GM06990 (cell line): ENCODE measurements at regions not wholly inside any gene's neighbourhood (a gene's known extent, or its start where the extent isn't known, plus 50 kb on each side); places are given as distances from the start of the nearest gene placed in this dataset.

Experiments
- DNase-seq: peaks from one replicate; pipeline ENCODE4 v3.0.0-alpha.2; 2011; ENCODE audit not compliant: insufficient read length; ENCODE audit errors: extremely low read depth
- H3K27me3 ChIP-seq: replicated peaks from 2 replicates; pipeline ENCODE4 v1.6.0; 2011; ENCODE audit warnings: low read length; ENCODE audit not compliant: control insufficient read depth, insufficient read depth
- H3K36me3 ChIP-seq: 2 replicates; pipeline ENCODE4 v1.5.1; 2011; ENCODE audit warnings: low read length; ENCODE audit not compliant: control insufficient read depth, insufficient read depth
- H3K4me3 ChIP-seq: replicated peaks from 2 replicates; pipeline ENCODE4 v1.5.1; 2011; ENCODE audit warnings: low read depth, mild to moderate bottlenecking, control low read depth, low read length
- CTCF ChIP-seq: IDR thresholded peaks from 2 replicates; pipeline ENCODE4 v1.5.1; 2011; ENCODE audit warnings: low read length, control low read depth, mild to moderate bottlenecking, inconsistent platforms; ENCODE audit not compliant: insufficient read depth, poor library complexity, severe bottlenecking

- Histone ChIP-seq H3K27me3 (no peaks in the 10 kb centered on the region), H3K4me3 (no peak overlapping the region), H3K36me3 (no peaks in the 10 kb centered on the region)
- no peak for DNase-seq
- TF ChIP-seq CTCF, result no peak
Observed at GRCh38 chr12:17540921-17541320, 549.1 kb downstream of the RERGL start.

GRCh38 chr12:17528394-17528793 is 561.6 kb downstream of the RERGL start:
- Histone ChIP-seq H3K27me3 (no peaks in the 10 kb centered on the region), H3K36me3 (no peaks in the 10 kb centered on the region), H3K4me3 (no peak overlapping the region)
- TF ChIP-seq CTCF, result no peak
- DNase-seq, result no peak

- no peak overlapping the region for H3K4me3 ChIP-seq
- H3K36me3 ChIP-seq, result no peaks in the 10 kb centered on the region
- DNase-seq, result no peak
- H3K27me3 ChIP-seq, result no peaks in the 10 kb centered on the region
- TF ChIP-seq CTCF, result no peak
Observed at GRCh38 chr12:17527021-17527420, 563.0 kb downstream of the RERGL start.

- no peaks in the 10 kb centered on the region for H3K27me3 ChIP-seq
- no peaks in the 10 kb centered on the region for H3K36me3 ChIP-seq
- no peak for TF ChIP-seq CTCF
- no peak overlapping the region for H3K4me3 ChIP-seq
- DNase-seq, result no peak
Observed at GRCh38 chr12:17511369-17511768, 578.6 kb downstream of the RERGL start.

- Histone ChIP-seq H3K4me3 (no peak overlapping the region), H3K27me3 (no peaks in the 10 kb centered on the region), H3K36me3 (no peaks in the 10 kb centered on the region)
- TF ChIP-seq CTCF, result no peak
- DNase-seq, result no peak
Observed at GRCh38 chr12:17507336-17507735, 582.7 kb downstream of the RERGL start.

- no peak overlapping the region for H3K4me3 ChIP-seq
- no peaks in the 10 kb centered on the region for H3K27me3 ChIP-seq
- no peaks in the 10 kb centered on the region for H3K36me3 ChIP-seq
- DNase-seq, result no peak
- TF ChIP-seq CTCF, result no peak
Observed at GRCh38 chr12:17503742-17504141, 586.3 kb downstream of the RERGL start.
